Smooth muscle cell (in vitro differentiated cells): ENCODE measurements at regions not wholly inside any gene's neighbourhood (a gene's known extent, or its start where the extent isn't known, plus 50 kb on each side); places are given as distances from the start of the nearest gene placed in this dataset.

Experiments
- DNase-seq: peaks from one replicate; lab custom pipeline; 2025; ENCODE audit not compliant: unreplicated experiment; lab: John Stamatoyannopoulos, UW
- H2AFZ ChIP-seq: fragments of 200-600 bp; sonication (generic); 2 replicates; pipeline ENCODE4 v1.6.0; 2016; ENCODE audit warnings: antibody characterized with exemption, low read depth, mild to moderate bottlenecking
- H3F3A ChIP-seq: fragments of 200-600 bp; sonication (generic); 2 replicates; pipeline ENCODE4 v1.6.0; 2017; ENCODE audit warnings: antibody characterized with exemption, low read depth
- H3K27ac ChIP-seq: fragments of 200-600 bp; sonication (generic); 2 replicates; pipeline ENCODE4 v1.5.1; 2016; ENCODE audit warnings: low read depth, mild to moderate bottlenecking
- H3K27me3 ChIP-seq: fragments of 200-600 bp; sonication (generic); 2 replicates; pipeline ENCODE4 v1.6.1; 2016; ENCODE audit warnings: low read depth, mild to moderate bottlenecking
- H3K36me3 ChIP-seq: fragments of 200-600 bp; sonication (generic); 2 replicates; pipeline ENCODE4 v1.5.1; 2016; ENCODE audit warnings: low read depth
- H3K4me1 ChIP-seq: fragments of 200-600 bp; sonication (generic); 2 replicates; pipeline ENCODE4 v1.5.1; 2016; ENCODE audit warnings: low read depth
- H3K4me2 ChIP-seq: fragments of 200-600 bp; sonication (generic); 2 replicates; pipeline ENCODE4 v1.6.0; 2016; ENCODE audit warnings: mild to moderate bottlenecking
- H3K4me3 ChIP-seq: fragments of 200-600 bp; sonication (generic); 2 replicates; pipeline ENCODE4 v1.5.1; 2016; ENCODE audit warnings: mild to moderate bottlenecking
- H3K79me2 ChIP-seq: fragments of 200-600 bp; sonication (generic); 2 replicates; pipeline ENCODE4 v1.6.0; 2016; ENCODE audit warnings: low read depth, mild to moderate bottlenecking
- H3K9ac ChIP-seq: fragments of 200-600 bp; sonication (generic); 2 replicates; pipeline ENCODE4 v1.6.0; 2016; ENCODE audit warnings: low read depth
- H3K9me3 ChIP-seq: fragments of 200-600 bp; sonication (generic); replicated peaks from 2 replicates; pipeline ENCODE4 v1.5.1; 2016; ENCODE audit warnings: low read depth
- H4K20me1 ChIP-seq: fragments of 200-600 bp; sonication (generic); 2 replicates; pipeline ENCODE4 v1.6.0; 2016; ENCODE audit warnings: low read depth
- CTCF ChIP-seq: fragments of 200-600 bp; sonication (generic); IDR thresholded peaks from 2 replicates; pipeline ENCODE4 v1.5.1; 2017; ENCODE audit warnings: borderline replicate concordance, mild to moderate bottlenecking, antibody characterized with exemption; ENCODE audit not compliant: insufficient read depth, poor library complexity, severe bottlenecking
- whole genome bisulfite sequencing: methylation state at CpG from one replicate; pipeline ENCODE4 v1.1.7; 2016; ENCODE audit warnings: low lambda C conversion rate; 5-methylcytosine and 5-hydroxymethylcytosine counted together

DNA sequence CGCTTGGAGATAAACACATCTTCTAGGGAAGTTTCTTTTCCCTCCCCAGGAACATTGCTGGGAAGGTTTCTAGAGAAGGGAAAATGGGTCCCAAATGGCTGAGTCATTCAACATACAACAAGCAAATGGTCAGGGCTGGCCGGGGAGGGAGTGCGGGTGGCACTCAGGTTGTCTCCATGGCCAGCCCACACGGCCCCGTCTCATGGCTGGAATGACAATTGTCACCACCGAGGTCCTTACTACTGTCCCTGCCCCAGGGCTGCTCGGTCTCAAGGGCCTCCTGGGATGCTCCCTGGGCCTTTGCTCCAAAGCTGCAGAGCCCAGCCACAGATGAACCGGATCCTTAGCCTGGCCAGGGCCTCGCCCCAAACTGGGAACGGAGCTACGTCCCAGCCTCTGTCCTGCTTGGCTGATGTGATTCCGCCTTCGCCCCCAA is 121.9 kb downstream of the FGF18 start:
- Histone ChIP-seq H3F3A (no peaks in the 10 kb centered on the region), H3K27ac (no peak overlapping the region), H4K20me1 (no peaks in the 10 kb centered on the region), H3K4me1 (no peaks in the 10 kb centered on the region), H3K4me2 (no peak overlapping the region), H3K4me3 (no peak overlapping the region), H3K79me2 (no peaks in the 10 kb centered on the region), H3K9ac (no peak overlapping the region), H3K27me3 (no peaks in the 10 kb centered on the region), H3K9me3 (no peaks in the 10 kb centered on the region), H3K36me3 (no peaks in the 10 kb centered on the region), H2AFZ (no peak overlapping the region)
- WGBS = 89% methylated on average over 13 of the region's 13 CpGs
- no peak for TF ChIP-seq CTCF
- no peak for DNase-seq

DNA sequence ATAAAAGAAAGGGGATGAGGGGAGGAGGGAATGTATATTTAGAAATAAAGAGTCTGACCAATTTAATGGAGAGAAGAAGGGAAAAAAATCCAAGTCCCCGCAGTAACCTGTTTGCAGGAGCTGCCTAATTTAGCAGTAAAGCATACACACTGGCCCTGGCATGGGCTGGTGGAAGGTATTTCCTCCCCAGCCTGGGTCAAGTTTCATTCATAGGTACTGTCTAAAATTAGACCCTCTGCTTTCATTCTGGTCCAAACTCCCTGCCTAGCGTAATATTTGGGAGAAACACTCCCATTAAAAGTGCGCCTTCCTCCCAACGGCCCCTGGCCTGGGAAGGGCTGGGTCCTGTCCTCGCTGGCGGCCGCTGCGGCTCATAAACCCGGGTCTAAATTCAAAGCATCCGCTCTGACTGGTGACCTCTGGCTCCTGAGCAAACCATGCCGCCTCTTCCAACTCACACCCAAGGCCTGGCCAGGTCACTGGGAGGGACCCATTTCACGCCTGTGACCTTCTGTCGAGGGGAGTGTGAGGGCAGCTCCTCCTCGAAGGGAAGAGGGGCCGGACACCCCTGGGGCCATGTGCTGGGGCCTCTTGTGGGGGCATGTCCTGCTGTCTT is 123.2 kb downstream of the FGF18 start:
- H3K9me3 ChIP-seq = no peaks in the 10 kb centered on the region
- DNase-seq = no peak
- TF ChIP-seq CTCF = no peak
- H3K4me3 ChIP-seq = no peak overlapping the region
- H3F3A ChIP-seq = no peaks in the 10 kb centered on the region
- H3K4me1 ChIP-seq = no peaks in the 10 kb centered on the region
- H4K20me1 ChIP-seq = no peaks in the 10 kb centered on the region
- no peaks in the 10 kb centered on the region for H3K27me3 ChIP-seq
- no peak overlapping the region for H3K4me2 ChIP-seq
- no peak overlapping the region for H3K9ac ChIP-seq
- H3K79me2 ChIP-seq = no peaks in the 10 kb centered on the region
- WGBS = 93% methylated on average over 15 of the region's 15 CpGs
- H3K36me3 ChIP-seq = no peaks in the 10 kb centered on the region
- H3K27ac ChIP-seq = no peak overlapping the region
- no peak overlapping the region for H2AFZ ChIP-seq

DNA sequence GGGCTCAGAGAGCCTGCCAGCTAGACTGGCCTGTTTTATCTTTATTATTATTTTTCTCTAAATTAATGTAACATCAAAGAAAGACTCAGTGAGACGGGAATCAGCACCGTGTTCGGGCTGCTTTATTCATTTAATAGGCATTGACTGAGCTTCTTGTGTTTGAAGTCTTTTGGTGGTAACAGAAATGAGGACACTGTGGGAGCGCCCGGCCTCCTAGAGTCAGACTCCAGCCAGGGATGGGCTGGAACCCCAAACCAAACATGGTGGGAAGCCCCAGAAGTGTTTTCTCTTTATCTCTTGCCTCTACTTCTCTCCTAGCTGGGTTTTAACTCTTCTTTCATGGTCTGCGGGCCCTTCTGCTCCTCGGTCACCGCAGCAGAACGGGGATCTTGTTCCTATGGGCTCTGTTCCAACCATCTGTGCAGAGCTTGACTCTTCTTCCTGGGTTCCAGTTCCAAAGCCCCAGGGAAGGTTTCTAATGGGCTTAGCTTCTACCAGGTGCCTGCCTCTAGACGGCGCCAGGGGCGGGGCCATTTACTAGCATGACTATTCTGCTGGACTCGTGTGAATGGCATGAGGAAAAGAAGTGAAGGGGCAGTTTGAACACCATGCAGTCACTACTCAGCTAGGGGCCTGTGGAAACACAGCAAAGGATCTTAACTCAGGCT is 123.8 kb downstream of the FGF18 start:
- Histone ChIP-seq H4K20me1 (no peaks in the 10 kb centered on the region), H3K36me3 (no peaks in the 10 kb centered on the region), H3K4me3 (no peak overlapping the region), H3K9ac (no peak overlapping the region), H2AFZ (no peak overlapping the region), H3K4me1 (no peaks in the 10 kb centered on the region), H3F3A (no peaks in the 10 kb centered on the region), H3K9me3 (no peaks in the 10 kb centered on the region), H3K27ac (no peak overlapping the region), H3K27me3 (no peaks in the 10 kb centered on the region), H3K79me2 (no peaks in the 10 kb centered on the region), H3K4me2 (no peak overlapping the region)
- TF ChIP-seq CTCF = no peak
- DNase-seq = no peak
- 79% methylated on average over 13 of the region's 13 CpGs for WGBS
